ENCODE measurements at regions not wholly inside any gene's neighbourhood (a gene's known extent, or its start where the extent isn't known, plus 50 kb on each side); places are given as distances from the start of the nearest gene placed in this dataset.

- Histone ChIP-seq H3K27me3 (no peaks in the 10 kb centered on the region), H3K4me1 (no peaks in the 10 kb centered on the region), H3K36me3 (no peaks in the 10 kb centered on the region), H3K4me3 (no peak overlapping the region), H3K9me3 (no peaks in the 10 kb centered on the region), H3K27ac (no peak overlapping the region)
- no peak for DNase-seq
- intact Hi-C loops (cut with DNase I; ENCODE audit: low total_unique reads) = no loop called here
- TF ChIP-seq CTCF (IDR thresholded peaks at IDR 0.05) (no peak), POLR2A (IDR thresholded peaks at IDR 0.05) (no peak)
Measured at GRCh38 chr2:180662521-180662920, 317.9 kb upstream of the UBE2E3 start.

GRCh38 chr2:180661686-180662030, 318.7 kb upstream of the UBE2E3 start:
- no peak for TF ChIP-seq POLR2A (IDR thresholded peaks at IDR 0.05)
- no peak for TF ChIP-seq CTCF (IDR thresholded peaks at IDR 0.05)
- intact Hi-C loops (cut with DNase I; ENCODE audit: low total_unique reads) = no loop called here
- DNase-seq = no peak
- H3K4me3 ChIP-seq = no peak overlapping the region
- H3K9me3 ChIP-seq = no peaks in the 10 kb centered on the region
- no peaks in the 10 kb centered on the region for H3K36me3 ChIP-seq
- H3K27ac ChIP-seq = no peak overlapping the region
- H3K4me1 ChIP-seq = no peaks in the 10 kb centered on the region
- H3K27me3 ChIP-seq = no peaks in the 10 kb centered on the region

- no peaks in the 10 kb centered on the region for H3K9me3 ChIP-seq
- H3K4me3 ChIP-seq = no peak overlapping the region
- no peaks in the 10 kb centered on the region for H3K36me3 ChIP-seq
Measured at GRCh38 chr2:180660881-180661685, 319.3 kb upstream of the UBE2E3 start.

GRCh38 chr2:180660207-180660606, 320.2 kb upstream of the UBE2E3 start:
- TF ChIP-seq CTCF (IDR thresholded peaks at IDR 0.05) (no peak), POLR2A (IDR thresholded peaks at IDR 0.05) (no peak)
- Histone ChIP-seq H3K4me3 (no peak overlapping the region), H3K9me3 (no peaks in the 10 kb centered on the region), H3K36me3 (no peaks in the 10 kb centered on the region), H3K4me1 (no peaks in the 10 kb centered on the region), H3K27ac (no peak overlapping the region), H3K27me3 (no peaks in the 10 kb centered on the region)
- no peak for DNase-seq
- intact Hi-C loops (cut with DNase I; ENCODE audit: low total_unique reads) = no loop called here

More at GRCh38 chr2:180660881-180661685, 319.3 kb upstream of the UBE2E3 start:
- no peaks in the 10 kb centered on the region for H3K4me1 ChIP-seq
- DNase-seq = no peak
- TF ChIP-seq CTCF (IDR thresholded peaks at IDR 0.05) (no peak), POLR2A (IDR thresholded peaks at IDR 0.05) (no peak)
- no peak overlapping the region for H3K27ac ChIP-seq
- intact Hi-C loops (cut with DNase I; ENCODE audit: low total_unique reads) = no loop called here
- no peaks in the 10 kb centered on the region for H3K27me3 ChIP-seq

GRCh38 chr2:180657054-180657453, 323.4 kb upstream of the UBE2E3 start:
- Histone ChIP-seq H3K27ac (no peak overlapping the region), H3K36me3 (no peaks in the 10 kb centered on the region), H3K27me3 (peaks cover 0 to 4% of the 10 kb centered on the region in 2 donors), H3K9me3 (no peaks in the 10 kb centered on the region), H3K4me3 (no peak overlapping the region), H3K4me1 (no peaks in the 10 kb centered on the region)
- DNase-seq = no peak
- intact Hi-C loops (cut with DNase I; ENCODE audit: low total_unique reads) = no loop called here
- TF ChIP-seq CTCF (IDR thresholded peaks at IDR 0.05) = no peak
- TF ChIP-seq POLR2A (IDR thresholded peaks at IDR 0.05) = no peak
